NCI-H2081 (cell line): ENCODE measurements at regions not wholly inside any gene's neighbourhood (a gene's known extent, or its start where the extent isn't known, plus 50 kb on each side); places are given as distances from the start of the nearest gene placed in this dataset.

Source experiments
- DNase-seq, 2 experiments: peaks; one replicate each; lab custom pipeline; 2025; lab: John Stamatoyannopoulos, UW

DNA sequence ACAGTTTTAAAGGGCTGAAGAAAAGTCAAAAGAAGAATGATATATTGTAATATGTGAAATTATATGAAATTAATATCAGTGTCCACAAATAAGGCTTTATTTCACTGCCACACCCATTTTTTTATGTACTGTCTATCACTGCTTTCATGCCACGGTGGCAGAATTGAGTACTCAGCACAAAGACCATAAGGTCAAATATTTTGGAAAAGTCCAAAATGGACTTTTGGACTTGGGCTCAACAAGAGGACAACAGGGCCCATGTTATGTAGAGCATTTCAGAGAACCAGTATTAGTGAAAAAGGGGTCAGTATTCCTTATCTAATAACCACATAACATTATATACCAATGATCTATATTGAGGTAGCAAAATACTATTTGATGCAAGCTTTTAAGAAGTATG lies 427.2 kb downstream of the EPHA4 start:
- DNase-seq, result no peak

DNA sequence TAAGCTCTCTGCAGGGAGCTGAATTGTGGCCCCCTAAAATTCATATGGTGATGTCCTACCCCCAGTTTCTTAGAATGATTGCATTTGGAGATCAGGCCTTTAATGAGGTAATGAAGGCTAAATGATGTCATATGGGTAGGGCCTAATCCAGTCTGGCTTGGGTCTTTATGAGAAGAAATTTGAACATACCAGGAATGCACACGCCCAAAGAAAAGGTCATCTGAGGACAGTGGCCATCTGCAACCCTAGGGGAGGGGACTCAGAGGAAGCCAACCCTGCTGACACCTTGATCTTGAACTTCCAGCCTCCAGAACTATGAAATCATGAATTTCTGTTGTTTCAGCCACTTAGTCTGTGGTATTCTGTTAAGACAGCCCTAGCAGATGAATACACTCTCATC lies 426.7 kb downstream of the EPHA4 start:
- DNase-seq, result no peak

DNA sequence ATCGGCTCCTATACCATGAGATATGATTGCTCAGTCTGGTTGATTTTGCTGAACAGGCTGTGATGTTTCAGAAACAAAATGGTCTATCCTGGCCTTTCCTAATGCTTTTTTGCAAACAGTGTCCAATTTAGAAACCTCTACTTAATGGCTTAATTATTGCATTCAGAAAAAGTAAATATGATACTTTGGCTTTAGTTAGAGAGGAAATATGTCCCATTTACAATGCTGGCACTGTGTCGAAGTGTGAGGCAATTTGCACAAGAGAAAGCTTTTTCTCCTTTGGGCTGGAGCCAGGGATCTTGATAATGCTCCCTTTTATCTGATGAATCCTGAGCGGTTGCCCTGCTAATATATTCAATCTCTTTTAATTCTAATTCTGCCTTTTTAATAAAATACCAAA lies 418.9 kb downstream of the EPHA4 start:
- DNase-seq, result peak; percentile 47 to 86

DNA sequence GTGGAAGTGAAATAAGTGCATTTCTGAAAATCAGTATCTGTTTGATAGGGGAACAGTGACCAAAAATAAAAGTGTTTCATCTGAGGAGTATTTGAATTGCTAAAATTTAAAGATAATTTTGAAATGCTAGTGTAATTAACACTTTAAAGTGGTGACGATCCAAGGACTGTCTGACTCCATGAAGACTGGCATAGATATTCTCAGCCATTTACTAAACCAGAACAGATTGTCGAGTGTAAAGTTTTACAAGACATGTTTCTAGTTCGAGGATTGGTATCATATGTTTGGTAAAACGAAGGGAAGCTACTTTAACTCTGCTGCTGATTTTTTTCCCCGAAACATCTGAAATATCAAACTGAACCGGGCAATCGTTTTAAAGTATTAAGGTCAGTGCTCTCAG lies 417.9 kb downstream of the EPHA4 start:
- DNase-seq, result no peak

DNA sequence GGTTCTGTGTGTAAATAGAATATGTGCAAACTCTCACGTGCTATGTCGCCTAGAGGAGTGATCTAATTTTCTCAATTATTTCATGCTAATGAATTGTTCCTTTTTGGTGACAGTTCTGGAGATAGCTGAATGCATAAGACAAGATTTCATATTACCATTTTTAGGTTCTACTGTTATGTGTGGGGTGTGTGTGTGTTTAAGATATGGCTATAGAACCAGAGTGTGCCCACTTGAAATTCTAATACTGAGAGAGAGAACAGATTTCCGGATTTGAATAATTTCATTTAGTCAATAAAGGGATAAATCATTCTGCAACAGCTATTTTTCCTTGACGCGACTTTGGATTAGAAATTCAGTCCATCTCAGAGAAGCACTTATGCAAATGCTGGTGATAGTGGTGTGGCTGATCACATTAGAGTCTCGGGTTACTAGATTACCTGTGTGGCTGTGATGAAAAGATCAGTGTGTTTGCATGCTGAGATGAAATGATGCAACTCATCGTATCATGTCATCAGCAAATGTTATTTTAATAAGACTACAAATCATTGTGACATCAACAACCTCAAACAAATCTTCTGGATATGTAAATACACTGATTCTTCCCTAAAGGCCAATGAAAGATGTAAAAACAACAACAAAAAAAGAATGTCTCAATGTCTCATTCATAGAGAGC lies 415.9 kb downstream of the EPHA4 start:
- peak in 1 of 2 experiments; percentile 49 for DNase-seq

DNA sequence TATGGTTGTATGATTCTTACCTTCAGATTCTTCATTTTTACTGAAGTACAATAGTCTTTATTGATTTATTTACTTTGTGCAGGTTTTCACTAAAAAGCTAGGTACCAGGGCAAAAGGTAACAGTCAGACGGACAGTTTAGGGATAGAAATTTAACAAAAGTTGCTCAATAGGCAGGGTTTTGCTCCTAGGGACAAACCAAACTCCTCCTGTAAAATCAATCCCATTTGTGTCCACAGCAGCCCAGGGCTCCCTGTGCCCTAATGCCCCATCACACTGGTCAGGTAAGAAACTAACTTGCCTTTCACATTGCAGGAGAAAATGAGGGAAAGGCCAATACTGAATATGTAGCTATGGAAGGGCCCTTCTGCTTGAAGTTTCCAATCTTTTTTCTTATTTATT lies 410.9 kb downstream of the EPHA4 start:
- no peak for DNase-seq

DNA sequence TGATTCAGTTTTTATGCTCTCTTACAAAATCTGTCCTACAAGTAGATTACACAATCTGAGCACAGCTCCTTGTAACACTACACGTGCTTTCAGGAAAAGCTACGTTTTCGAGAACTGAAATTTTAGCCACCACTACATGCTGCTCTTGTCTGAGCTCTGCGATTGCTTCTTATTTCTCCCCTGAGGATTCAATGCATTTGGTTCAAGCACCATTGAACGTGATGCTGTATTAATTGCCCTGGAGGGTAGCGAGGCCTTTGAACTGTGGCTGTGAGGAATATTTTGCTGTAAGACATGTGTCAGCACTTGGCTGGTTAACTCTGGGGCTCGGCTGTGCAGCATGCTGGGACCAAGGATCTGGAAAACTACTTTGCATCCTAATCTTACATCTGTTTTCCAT lies 405.8 kb downstream of the EPHA4 start:
- DNase-seq, result no peak

DNA sequence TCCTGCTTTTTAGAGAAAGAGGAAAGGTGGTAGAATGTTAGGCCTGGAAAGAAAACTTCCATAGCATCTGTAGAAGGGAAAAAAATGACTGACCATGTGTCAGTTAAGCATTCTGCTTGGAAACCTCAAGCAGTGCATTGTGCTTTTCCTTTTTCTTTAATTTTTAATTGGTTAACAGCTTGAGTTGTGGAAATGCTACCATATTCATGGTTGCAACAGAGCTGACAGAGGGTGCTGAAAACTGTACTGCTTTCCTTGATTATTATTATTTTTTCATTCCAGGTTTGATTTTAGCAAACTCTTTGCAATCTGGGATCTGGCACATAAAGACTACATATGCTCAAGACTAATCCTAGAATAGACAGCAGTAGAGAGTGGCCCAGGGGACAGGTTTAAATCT lies 404.5 kb downstream of the EPHA4 start:
- DNase-seq, result no peak

DNA sequence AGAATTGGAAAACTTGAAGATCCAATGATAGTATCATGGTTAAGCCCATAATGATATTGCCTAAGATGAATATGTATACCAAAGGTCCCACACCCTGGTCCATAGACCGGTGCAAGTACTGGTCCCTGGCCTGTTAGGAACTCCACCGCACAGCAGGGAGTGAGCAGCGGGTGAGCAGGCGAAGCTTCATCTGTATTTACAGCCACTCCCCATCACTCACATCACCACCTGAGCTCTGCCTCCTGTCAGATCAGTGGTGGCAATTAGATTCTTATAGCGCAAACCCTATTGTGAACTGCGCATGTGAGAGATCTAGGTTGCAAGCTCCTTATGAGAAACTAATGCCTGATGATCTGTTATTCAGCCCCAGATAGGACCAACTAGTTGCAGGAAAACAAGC lies 402.4 kb downstream of the EPHA4 start:
- DNase-seq, result no peak

DNA sequence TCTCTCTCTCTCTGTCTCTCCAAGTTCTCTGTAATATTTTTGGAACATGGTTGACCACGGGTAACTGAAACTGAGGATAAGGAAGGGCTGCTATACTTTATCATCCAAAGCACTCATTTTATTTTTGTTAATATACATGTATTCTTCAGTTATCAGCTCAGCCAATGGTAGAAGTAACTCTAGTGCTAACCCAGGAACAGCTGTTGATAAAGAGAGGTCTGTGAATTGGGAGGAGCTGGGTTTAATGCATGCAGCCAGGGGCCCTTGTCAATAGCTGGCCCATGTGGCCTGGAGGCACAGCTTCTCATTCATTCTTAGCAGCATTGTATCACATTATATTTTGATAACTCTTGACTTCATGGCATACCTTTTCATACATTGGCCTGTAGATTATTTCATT lies 401.6 kb downstream of the EPHA4 start:
- DNase-seq, result no peak

DNA sequence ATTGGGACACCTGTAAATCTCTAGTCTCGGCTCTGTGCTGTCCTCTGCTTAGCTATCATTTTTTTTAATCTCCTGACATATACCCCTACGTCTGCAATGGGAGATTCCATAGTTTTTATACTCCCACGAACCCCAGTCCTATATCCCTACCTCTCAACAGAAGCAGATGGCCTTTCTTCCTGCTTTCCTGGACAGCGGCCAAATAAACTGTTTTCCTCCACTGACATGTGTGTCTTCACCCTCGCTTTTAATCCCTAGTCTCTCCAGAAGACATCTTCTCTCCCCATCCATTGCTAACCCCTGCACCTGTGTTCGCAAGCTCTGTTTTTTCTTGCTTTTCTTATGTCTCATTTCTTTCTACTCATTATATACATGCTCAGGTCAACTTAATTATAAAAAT lies 395.4 kb downstream of the EPHA4 start:
- peak in 1 of 2 experiments; percentile 7 for DNase-seq

DNA sequence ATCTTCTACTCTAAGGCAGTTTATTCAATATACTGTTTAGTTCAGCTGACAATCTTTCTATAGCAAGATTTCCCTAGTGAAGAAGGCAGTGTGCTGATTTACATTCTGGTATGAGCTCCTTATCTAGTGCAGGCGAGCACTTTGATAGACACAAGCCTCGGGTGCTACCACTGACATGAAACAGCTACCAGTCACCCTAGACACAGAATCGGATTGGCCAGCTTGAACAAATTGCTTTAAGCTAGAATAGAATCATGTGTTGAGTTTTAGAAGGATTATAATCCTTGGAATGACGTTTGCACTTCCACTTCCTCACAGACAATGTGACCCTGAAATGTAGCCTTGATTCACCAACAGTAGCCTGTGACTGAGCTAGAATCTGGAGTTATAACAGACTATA lies 394.0 kb downstream of the EPHA4 start:
- no peak for DNase-seq

DNA sequence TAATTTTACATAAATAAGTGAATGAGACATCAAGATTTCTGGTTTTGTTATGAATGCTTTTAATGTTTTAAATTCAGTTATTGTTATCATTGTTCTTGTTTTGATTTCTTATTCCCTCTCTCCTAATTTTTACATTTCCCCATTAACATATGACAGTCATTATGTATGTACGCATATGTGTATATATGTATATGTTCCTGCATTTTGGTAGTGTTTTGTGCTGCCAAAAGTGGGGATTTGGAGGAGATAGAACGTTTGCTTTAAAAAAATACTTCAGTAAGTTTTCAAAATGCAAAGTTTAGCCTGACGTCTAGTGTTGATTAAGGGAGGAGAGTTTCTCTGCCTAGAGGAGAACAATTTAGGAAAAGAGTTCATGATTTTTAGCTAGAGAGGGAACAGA lies 385.2 kb downstream of the EPHA4 start:
- DNase-seq, result no peak

DNA sequence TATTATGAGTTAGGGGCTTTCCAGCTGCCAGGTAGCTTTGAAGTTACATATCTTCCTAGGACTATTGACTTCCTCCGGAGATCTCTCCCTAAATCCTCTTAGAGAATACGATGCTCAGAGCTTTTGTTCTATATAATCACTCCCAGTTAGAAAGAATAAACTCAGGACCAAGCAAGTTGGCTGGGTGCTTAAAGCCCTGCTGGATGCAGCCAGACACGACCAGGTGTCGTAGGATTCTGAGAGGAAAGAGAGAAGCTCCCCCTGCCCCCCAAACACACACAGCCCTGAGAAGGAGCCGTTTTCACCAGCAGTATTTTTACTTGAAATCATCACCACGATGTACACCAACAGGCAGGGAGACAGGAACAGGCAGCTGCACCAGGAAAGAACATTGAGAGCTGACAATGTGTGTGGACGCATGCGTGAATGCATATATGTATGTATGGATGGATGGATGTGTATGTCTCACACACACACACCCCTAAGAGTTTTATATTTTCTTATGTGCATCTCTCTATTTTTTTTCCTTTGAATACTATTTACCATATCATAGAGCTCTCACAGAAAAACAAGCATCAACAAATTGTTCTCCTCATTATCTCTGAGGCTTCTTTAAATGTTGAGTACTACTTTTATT lies 382.6 kb downstream of the EPHA4 start:
- DNase-seq, result no peak

DNA sequence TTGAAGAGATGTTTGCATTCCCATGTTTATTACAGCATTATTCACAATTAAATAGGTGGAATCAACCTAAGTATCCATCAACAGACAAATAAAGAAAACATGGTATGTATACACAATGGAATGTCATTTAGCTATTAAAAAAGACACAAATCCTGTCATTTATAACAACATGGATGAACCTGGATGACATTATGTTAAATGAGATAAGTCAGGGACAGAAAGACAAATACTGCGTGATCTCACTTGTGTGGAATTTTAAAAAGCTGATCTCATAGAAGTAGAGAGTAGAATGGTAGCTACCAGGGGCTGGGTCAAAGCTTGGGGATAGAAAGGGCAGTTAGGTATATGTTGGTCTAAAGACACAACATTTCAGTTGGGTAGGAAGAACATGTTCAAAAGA lies 376.3 kb downstream of the EPHA4 start:
- no peak for DNase-seq

DNA sequence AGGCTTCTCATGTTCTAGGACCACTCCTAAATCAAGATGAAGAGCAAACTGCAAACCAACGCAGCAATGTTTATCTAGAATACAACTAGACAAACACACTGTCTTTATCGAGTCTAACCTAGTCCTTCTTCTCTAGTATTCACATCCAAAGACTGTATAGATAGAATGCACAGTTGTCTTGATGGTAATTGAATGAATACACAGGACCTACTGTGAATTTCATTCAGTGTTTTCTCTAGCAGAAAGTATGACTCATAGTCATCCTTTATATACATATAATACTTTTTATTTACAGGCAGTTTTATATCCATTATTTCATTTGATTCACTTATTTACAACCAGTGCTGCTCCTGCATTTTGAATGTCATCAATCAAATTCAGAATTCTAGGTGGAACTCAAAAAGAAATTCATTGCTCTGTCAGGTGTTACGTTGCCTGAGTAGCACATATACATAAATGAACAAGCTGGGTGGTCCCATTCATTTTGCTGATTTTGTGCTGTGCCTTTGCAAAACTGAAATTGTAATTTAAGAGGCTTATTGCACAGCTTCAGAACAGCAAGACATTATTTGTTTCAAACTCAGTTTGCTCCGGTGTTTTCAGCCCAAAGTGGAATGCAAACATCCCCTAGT lies 374.8 kb downstream of the EPHA4 start:
- DNase-seq, result peak in 1 of 2 experiments; percentile 14

DNA sequence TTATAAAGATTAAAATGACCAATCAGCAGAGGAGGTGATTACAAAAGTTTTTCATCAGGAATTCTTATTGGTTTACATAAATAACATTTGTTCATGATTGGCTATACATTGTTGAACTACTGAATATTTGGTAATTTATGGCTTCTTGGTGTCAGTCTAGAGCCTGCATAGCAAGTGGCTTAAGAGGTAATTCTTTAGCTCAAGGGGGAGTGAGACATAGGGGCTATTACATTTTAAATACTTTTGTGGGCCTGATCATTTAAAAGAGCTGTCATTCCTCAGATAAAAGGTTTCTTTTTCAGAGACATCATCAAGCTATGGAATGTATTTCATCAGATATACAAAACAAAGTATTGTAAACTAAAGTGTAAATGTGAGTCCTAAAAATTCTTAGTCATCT lies 373.8 kb downstream of the EPHA4 start:
- no peak for DNase-seq

DNA sequence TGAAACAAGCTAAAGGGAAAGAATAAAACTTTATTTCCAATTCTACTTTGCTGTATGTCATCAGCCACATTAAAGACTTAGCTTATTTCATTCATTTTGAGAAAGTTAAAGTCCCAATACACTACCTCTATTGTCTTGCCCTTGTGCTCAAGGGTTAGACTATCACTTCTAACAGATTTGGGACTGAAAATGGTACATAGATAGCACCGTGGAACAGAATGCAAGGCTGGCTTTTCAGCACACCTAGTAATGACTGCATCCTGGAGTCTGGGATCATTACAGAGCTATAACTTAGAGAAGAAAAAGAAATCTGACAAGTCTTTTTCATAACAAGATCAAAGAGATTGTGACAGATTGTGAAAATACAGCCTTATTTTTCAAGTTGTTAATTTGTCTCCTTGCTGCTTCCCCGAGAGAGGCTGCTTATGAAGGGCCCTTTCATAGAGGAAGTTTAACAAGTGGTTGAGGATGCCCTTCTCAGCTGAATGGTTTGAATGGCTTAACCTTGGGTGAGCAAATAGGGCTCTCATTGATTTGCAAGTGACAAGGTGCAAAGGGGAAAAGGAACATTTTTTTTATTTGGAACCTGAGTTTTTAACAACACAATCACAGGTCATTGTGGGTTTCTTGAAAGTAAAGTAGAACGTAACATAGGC lies 371.8 kb downstream of the EPHA4 start:
- no peak for DNase-seq

DNA sequence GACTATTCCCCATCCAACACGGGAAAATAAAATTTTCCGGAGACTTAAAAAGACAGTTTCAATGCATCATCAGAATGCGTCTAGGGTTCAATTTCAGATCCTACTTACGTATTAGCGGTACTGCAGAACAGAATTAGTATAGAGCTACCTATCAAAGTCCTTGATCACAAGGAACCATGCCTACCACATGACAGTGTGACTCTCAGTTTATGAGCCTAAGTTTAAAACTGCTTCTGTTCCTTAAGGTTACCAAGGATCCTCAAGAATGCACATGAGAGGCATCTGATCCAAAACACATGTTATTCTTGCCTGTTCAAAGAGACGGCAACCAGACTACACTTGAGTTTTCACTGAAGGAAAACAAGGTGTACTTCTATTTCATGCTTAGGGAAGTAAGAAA lies 369.7 kb downstream of the EPHA4 start:
- no peak for DNase-seq

DNA sequence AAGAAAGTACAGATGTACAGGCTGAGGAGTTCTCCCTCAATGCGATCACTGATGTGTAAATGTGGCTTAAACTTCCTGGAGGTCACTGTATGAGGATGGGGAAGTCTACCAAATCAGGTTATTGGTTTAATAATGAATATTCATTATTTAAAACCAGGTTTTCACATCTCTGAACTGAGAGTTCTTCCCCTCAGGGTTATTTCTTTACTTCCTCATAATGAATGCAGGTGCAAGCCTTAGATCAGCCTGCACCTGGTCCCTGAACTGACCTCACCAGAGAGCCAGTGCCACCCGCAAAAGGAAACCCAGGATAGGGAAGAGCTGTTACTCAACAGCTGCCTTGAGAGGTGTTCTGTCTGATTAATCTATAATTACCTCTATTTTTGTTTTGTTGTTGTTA lies 369.0 kb downstream of the EPHA4 start:
- DNase-seq, result peak in 1 of 2 experiments; percentile 29

DNA sequence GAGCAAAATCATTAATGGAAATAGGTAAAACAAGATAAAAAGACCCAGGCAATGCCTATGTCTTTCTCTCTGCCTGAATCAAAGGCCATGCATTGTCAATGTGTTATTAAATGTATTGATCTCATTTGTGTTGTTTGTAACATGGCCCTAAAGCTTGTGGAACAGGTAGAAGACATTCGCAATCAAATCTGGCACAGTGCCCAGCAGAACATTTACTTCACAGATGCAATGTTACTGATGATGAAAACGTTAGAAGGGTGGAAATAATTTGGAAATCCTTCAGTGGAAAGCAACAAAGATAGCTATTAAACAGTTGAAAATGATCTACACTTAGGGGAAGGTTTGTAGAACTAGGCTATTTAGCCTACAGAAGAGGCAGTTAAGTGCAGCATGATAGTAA lies 368.2 kb downstream of the EPHA4 start:
- DNase-seq, result peak in 1 of 2 experiments; percentile 29

DNA sequence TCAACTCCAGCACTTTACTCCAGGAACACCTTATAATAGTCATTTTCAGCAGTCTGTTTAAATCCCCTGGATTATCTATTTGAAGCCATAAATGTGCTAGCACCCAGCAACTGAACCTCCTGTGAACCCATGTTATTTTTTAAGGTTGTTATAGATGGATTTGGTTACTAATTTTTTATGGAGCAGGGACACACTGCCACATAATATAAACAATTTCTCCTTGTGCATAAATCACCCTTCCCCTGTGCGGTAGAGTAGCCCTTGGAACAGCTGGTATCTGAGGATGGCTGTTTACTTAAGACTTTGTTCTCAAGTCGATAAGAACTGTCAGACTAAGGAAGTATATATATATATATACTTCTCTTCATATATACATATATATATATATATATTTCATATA lies 367.4 kb downstream of the EPHA4 start:
- DNase-seq, result peak; percentile 18 to 47

DNA sequence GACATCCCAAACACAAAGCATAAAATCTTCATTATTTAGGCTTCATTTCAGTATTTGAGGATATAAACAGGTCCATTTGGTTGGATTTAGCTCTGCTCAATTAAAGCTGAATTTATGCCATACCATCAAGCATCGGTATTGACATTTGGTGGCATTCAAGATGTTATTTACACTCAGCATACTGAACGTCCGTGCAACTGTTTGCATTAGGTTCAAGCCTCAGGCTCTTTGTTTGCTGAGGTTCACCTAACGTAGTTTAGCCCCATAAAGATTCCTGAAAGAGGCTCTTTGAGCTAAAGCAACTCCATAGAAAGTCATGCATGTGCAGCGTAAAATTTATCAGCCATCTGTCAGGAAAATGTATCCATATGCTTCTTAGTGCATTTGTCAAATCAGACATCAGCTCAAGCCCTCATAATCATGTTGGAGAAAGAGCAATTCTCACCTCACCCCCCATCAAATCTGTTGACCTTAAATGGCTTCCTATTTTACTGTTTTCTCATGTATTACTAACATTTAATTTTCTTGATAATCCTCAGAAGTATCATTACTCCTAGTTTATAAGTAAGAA lies 366.9 kb downstream of the EPHA4 start:
- DNase-seq, result peak; percentile 25 to 75
